ENCODE measurements at regions not wholly inside any gene's neighbourhood (a gene's known extent, or its start where the extent isn't known, plus 50 kb on each side); places are given as distances from the start of the nearest gene placed in this dataset.

- POLR2A ChIA-PET = no interaction called here
- Histone ChIP-seq H4K20me1 (ENCODE audit: insufficient read depth) (no peaks in the 10 kb centered on the region), H3K79me2 (ENCODE audit: insufficient read depth, low read length) (no peaks in the 10 kb centered on the region), H3K9me3 (ENCODE audit: control insufficient read depth in 1 of 2, insufficient read depth in 1 of 2, low read depth in 1 of 2, low read length in 2 of 2) (no peaks in the 10 kb centered on the region), H3K27me3 (ENCODE audit: insufficient read depth, low read length) (no peaks in the 10 kb centered on the region), H2AFZ (ENCODE audit: low read depth, low read length, poor library complexity, severe bottlenecking) (no peak overlapping the region), H3K36me3 (ENCODE audit: control insufficient read depth in 1 of 2, insufficient read depth in 2 of 2, low read length in 2 of 2) (no peaks in the 10 kb centered on the region), H3K27ac (ENCODE audit: low read depth, low read length) (no peak overlapping the region), H3K4me2 (ENCODE audit: low read length) (no peak overlapping the region), H3K4me3 (replicated peaks in 1 of 2; ENCODE audit: low read depth in 1 of 2, low read length in 2 of 2) (no peak overlapping the region), H3K4me1 (ENCODE audit: control insufficient read depth in 1 of 2, insufficient read depth in 2 of 2, low read length in 2 of 2) (no peaks in the 10 kb centered on the region), H3K9ac (ENCODE audit: low read length) (no peak overlapping the region), H3K9me2 (ENCODE audit: insufficient read depth) (no peaks in the 10 kb centered on the region)
- ATAC-seq = no peak
- no peak for DNase-seq (ENCODE audit: low read depth, low spot score)
- RAD21 ChIA-PET (ENCODE audit: low non-redundant PET in 1 of 2, low total read pairs in 2 of 2, uncharacterized antibody in 2 of 2, unreplicated experiment in 2 of 2) = no interaction called here
- TF ChIP-seq ZNF274 (IDR thresholded peaks at IDR 0.05; ENCODE audit: low read depth, low read length) = no peak
- no peak for TF ChIP-seq EZH2 (IDR thresholded peaks at IDR 0.05)
- TF ChIP-seq REST (IDR thresholded peaks at IDR 0.05; ENCODE audit: low read depth) = no peak
- TF ChIP-seq ATF3 (IDR thresholded peaks at IDR 0.05) = no peak
- TF ChIP-seq RAD21 (IDR thresholded peaks at IDR 0.05; ENCODE audit: low read depth) = no peak
- no peak for TF ChIP-seq EZH2phosphoT487 (IDR thresholded peaks at IDR 0.05; ENCODE audit: borderline replicate concordance)
- no peak for TF ChIP-seq CTCF (IDR thresholded peaks at IDR 0.05 in 2 of 3, conservative IDR thresholded peaks at IDR 0.05 in 1 of 3; ENCODE audit: borderline replicate concordance in 1 of 3, insufficient read depth in 1 of 3, low read depth in 2 of 3, low read length in 2 of 3)
- no peak for TF ChIP-seq SP1 (IDR thresholded peaks at IDR 0.05; ENCODE audit: low read depth)
- TF ChIP-seq YY1 (IDR thresholded peaks at IDR 0.05; ENCODE audit: extremely low read depth, insufficient replicate concordance, low read depth, low read length) = no peak
- no peak for TF ChIP-seq CEBPB (IDR thresholded peaks at IDR 0.05; ENCODE audit: low read depth)
- TF ChIP-seq SRF (IDR thresholded peaks at IDR 0.05; ENCODE audit: low read depth) = no peak
- TF ChIP-seq ZBTB33 (IDR thresholded peaks at IDR 0.05; ENCODE audit: extremely low read depth, insufficient replicate concordance, low read length) = no peak
- TF ChIP-seq ELF1 (IDR thresholded peaks at IDR 0.05; ENCODE audit: borderline replicate concordance, low read depth) = no peak
- no peak for TF ChIP-seq CBX3 (IDR thresholded peaks at IDR 0.05; ENCODE audit: low read depth)
- no peak for TF ChIP-seq TCF7L2 (IDR thresholded peaks at IDR 0.05; ENCODE audit: borderline replicate concordance, extremely low read depth, insufficient read depth, insufficient read length)
- no peak for TF ChIP-seq POLR2A (IDR thresholded peaks at IDR 0.05; ENCODE audit: borderline replicate concordance, extremely low read depth, insufficient read depth, insufficient read length)
- intact Hi-C loops (cut with micrococcal nuclease) = no loop called here
- CTCF ChIA-PET = no interaction called here
- no TSS peak for BruUV-seq (replicated peaks)
Measured at GRCh38 chr17:15000661-15001060, 264.5 kb downstream of the PMP22 start.
